ENCODE measurements at regions not wholly inside any gene's neighbourhood (a gene's known extent, or its start where the extent isn't known, plus 50 kb on each side); places are given as distances from the start of the nearest gene placed in this dataset.

DNA sequence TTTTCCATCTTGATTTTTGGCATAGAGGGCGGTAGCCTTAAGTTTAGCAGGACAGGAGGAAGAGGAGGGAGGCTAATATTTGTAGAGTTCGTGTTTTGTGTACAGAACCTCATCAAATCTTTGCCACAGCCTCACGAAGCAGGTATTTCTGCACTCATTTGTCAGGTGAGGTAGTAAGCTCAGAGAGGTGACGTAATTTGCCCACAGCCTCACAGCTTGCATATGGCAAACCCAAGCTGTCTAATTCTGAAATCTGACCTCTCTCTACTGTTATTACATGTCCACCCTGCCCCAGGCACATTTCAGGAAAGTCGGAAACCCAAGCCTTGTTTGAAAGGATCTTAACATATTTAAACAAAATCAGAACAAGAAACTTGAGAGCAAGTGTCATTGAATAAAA is 91.1 kb upstream of the TPM1 start:
- no peak overlapping the region for H3K4me3 ChIP-seq
- no peak overlapping the region for H3K27ac ChIP-seq (replicated peaks)
- H3K36me3 ChIP-seq: no peaks in the 10 kb centered on the region
- intact Hi-C loops (cut with micrococcal nuclease): no loop called here
- DNase-seq: no peak
- peaks cover 9% of the 10 kb centered on the region for H3K4me1 ChIP-seq
- TF ChIP-seq, protein P1, sequence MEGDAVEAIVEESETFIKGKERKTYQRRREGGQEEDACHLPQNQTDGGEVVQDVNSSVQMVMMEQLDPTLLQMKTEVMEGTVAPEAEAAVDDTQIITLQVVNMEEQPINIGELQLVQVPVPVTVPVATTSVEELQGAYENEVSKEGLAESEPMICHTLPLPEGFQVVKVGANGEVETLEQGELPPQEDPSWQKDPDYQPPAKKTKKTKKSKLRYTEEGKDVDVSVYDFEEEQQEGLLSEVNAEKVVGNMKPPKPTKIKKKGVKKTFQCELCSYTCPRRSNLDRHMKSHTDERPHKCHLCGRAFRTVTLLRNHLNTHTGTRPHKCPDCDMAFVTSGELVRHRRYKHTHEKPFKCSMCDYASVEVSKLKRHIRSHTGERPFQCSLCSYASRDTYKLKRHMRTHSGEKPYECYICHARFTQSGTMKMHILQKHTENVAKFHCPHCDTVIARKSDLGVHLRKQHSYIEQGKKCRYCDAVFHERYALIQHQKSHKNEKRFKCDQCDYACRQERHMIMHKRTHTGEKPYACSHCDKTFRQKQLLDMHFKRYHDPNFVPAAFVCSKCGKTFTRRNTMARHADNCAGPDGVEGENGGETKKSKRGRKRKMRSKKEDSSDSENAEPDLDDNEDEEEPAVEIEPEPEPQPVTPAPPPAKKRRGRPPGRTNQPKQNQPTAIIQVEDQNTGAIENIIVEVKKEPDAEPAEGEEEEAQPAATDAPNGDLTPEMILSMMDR (IDR thresholded peaks at IDR 0.05; ENCODE audit: borderline replicate concordance): no peak
- no peaks in the 10 kb centered on the region for H3K27me3 ChIP-seq (ENCODE audit: low read depth)
- H3K9me3 ChIP-seq (replicated peaks): no peaks in the 10 kb centered on the region

DNA sequence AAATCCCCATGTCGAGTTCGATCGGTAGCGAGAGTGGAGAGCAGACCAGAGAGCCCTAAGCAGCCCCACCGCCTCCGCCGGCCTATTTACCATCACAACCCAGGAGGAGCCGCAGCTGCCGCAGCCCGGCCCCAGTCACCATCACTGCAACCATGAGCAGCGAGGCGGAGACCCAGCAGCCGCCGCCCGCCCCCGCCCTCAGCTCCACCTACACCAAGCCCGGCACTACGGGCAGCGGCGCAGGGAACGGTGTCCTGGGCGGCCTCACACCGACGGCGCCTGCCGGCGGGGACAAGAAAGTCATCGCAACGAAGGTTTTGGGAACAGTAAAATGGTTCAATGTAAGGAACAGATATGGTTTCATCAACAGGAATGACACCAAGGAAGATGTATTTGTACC is 89.5 kb upstream of the TPM1 start:
- Histone ChIP-seq H3K27ac (replicated peaks) (no peak overlapping the region), H3K4me3 (no peak overlapping the region), H3K27me3 (ENCODE audit: low read depth) (no peaks in the 10 kb centered on the region), H3K9me3 (replicated peaks) (no peaks in the 10 kb centered on the region), H3K4me1 (peaks cover 24% of the 10 kb centered on the region), H3K36me3 (no peaks in the 10 kb centered on the region)
- intact Hi-C loops (cut with micrococcal nuclease): no loop called here
- TF ChIP-seq, protein P1 (IDR thresholded peaks at IDR 0.05; ENCODE audit: borderline replicate concordance): no peak
- DNase-seq: no peak

DNA sequence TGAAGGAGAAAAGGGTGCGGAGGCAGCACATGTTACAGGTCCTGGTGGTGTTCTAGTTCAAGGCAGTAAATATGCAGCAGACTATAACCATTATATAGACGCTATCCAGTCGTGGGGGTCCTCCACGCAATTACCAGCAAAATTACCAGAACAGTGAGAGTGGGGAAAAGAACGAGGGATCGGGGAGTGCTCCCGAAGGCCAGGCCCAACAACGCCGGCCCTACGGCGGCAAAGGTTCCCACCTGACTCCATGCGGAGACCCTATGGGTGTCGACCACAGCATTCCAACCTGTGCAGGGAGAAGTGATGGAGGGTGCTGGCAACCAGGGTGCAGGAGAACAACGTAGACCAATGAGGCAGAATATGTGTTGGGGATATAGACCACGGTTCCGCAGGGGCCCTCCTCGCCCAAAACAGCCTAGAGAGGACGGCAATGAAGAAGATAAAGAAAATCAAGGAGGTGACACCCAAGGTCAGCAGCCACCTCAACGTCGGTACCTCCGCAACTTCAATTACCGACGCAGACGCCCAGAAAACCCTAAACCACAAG is 89.0 kb upstream of the TPM1 start:
- H3K27ac ChIP-seq (replicated peaks): no peak overlapping the region
- H3K4me3 ChIP-seq: no peak overlapping the region
- no peaks in the 10 kb centered on the region for H3K9me3 ChIP-seq (replicated peaks)
- peaks cover 30% of the 10 kb centered on the region for H3K4me1 ChIP-seq
- H3K36me3 ChIP-seq: no peaks in the 10 kb centered on the region
- DNase-seq: no peak
- H3K27me3 ChIP-seq (ENCODE audit: low read depth): no peaks in the 10 kb centered on the region
- TF ChIP-seq, protein P1 (IDR thresholded peaks at IDR 0.05; ENCODE audit: borderline replicate concordance): no peak
- intact Hi-C loops (cut with micrococcal nuclease): no loop called here

DNA sequence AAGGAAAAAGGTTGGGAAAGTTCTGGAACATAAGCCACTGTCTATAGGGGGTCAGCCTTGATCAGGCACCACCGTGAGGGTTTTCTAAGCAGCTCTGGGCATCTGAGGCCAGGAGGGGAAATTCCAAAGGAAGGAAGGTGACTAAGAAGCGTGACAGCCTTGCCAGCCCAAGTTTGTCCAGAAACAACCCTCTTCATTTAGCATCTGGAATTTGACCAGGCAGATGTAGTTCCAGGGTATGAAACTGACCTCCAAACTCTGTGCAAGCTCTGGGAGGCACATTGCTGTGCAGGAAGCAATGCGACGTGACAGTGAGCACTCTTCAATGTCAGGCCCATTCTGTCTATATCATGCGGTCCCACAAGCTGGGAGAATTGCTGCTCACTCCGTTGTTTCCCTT is 85.4 kb upstream of the TPM1 start:
- TF ChIP-seq, protein P1 (IDR thresholded peaks at IDR 0.05; ENCODE audit: borderline replicate concordance): no peak
- Histone ChIP-seq H3K4me1 (peaks cover 37% of the 10 kb centered on the region), H3K4me3 (no peak overlapping the region), H3K36me3 (no peaks in the 10 kb centered on the region), H3K27me3 (ENCODE audit: low read depth) (no peaks in the 10 kb centered on the region), H3K27ac (replicated peaks) (peak overlapping the region; percentile 89), H3K9me3 (replicated peaks) (no peaks in the 10 kb centered on the region)
- intact Hi-C loops (cut with micrococcal nuclease): no loop called here
- DNase-seq: no peak

DNA sequence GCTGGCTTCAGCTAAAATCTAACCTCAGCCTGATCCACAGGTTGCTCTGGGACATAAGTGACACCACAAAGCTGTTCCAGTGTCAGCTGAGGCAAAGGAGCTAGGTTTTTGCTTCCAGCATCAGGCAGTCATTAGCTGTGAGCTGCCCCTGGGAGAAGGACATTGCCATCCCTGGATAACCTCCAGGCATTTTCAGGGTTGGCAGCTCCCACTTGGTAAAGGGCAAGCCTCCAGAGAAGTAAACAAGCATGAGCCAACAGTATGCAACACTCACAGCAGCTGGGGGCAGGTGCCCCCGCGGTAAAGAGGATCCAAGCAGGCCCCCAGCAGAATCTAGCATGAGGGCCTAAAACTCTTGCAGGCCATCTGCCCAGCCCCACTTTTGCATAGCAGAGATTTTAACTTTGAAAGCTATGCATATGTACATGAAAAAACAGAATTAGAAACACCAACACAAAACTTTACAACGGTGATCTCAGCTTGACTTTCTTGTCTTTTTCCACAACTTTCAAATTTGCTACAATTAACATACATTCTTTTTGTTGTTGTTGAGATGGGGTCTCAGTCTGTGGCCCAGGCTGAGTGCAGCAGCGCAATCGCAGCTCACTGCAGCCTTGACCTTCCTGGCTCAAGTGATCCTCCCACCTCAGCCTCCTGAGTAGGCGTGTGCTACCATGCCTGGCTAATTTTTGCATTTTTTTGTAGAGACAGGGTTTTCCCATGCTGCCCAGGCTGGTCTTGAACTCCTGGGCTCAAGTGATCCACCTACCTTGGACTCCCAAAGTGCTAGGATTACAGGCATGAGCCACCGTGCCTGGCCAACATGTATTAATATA is 83.8 kb upstream of the TPM1 start:
- H3K36me3 ChIP-seq: no peaks in the 10 kb centered on the region
- no peaks in the 10 kb centered on the region for H3K27me3 ChIP-seq (ENCODE audit: low read depth)
- H3K27ac ChIP-seq (replicated peaks): peak overlapping the region; percentile 89
- peak; percentile 39 for DNase-seq
- H3K4me1 ChIP-seq: peaks cover 40% of the 10 kb centered on the region
- intact Hi-C loops (cut with micrococcal nuclease): no loop called here
- TF ChIP-seq, protein P1 (IDR thresholded peaks at IDR 0.05; ENCODE audit: borderline replicate concordance): no peak
- H3K9me3 ChIP-seq (replicated peaks): no peaks in the 10 kb centered on the region
- H3K4me3 ChIP-seq: no peak overlapping the region
